GM18511 (cell line): ENCODE measurements at regions not wholly inside any gene's neighbourhood (a gene's known extent, or its start where the extent isn't known, plus 50 kb on each side); places are given as distances from the start of the nearest gene placed in this dataset.
"Not testable (repeated sequence)": the region's sequence is repeated elsewhere in the genome, so short reads cannot be mapped to it uniquely, and the experiment has no call there.

Source experiments
- ATAC-seq: cut with Tn5 transposase; IDR thresholded peaks from one replicate; pipeline ENCODE4 v1.9.1; 2021; ENCODE audit warnings: mild to moderate bottlenecking, moderate library complexity; ENCODE audit not compliant: unreplicated experiment

- no peak for ATAC-seq
These were observed 308.6 kb upstream of the RPS23 start for GRCh38 chr5:82586661-82587310.

- ATAC-seq: no peak
These were observed 308.0 kb upstream of the RPS23 start for GRCh38 chr5:82586181-82586580.

- ATAC-seq: no peak
These were observed 306.5 kb upstream of the RPS23 start for GRCh38 chr5:82584631-82585030.

- ATAC-seq: not testable (repeated sequence)
These were observed 305.2 kb upstream of the RPS23 start for GRCh38 chr5:82583331-82583730.

- ATAC-seq: no peak
These were observed 286.8 kb upstream of the RPS23 start for GRCh38 chr5:82564963-82565362.

- ATAC-seq: no peak
These were observed 285.6 kb upstream of the RPS23 start for GRCh38 chr5:82563745-82564144.

GRCh38 chr5:82562696-82563240, 284.6 kb upstream of the RPS23 start:
- no peak for ATAC-seq

GRCh38 chr5:82561797-82562196, 283.6 kb upstream of the RPS23 start:
- no peak for ATAC-seq

- ATAC-seq: no peak
These were observed 282.8 kb upstream of the RPS23 start for GRCh38 chr5:82560969-82561368.

GRCh38 chr5:82560561-82560960, 282.4 kb upstream of the RPS23 start:
- ATAC-seq: no peak

GRCh38 chr5:82551840-82552385, 273.8 kb upstream of the RPS23 start:
- ATAC-seq: no peak

- no peak for ATAC-seq
These were observed 273.0 kb upstream of the RPS23 start for GRCh38 chr5:82551192-82551591.

GRCh38 chr5:82549263-82549662, 271.1 kb upstream of the RPS23 start:
- no peak for ATAC-seq

- no peak for ATAC-seq
These were observed 265.9 kb upstream of the RPS23 start for GRCh38 chr5:82544004-82544403.

GRCh38 chr5:82540301-82540700, 262.1 kb upstream of the RPS23 start:
- ATAC-seq: no peak

- ATAC-seq: no peak
These were observed 260.3 kb upstream of the RPS23 start for GRCh38 chr5:82538339-82539034.

GRCh38 chr5:82537687-82538306, 259.6 kb upstream of the RPS23 start:
- ATAC-seq: no peak

- no peak for ATAC-seq
These were observed 256.8 kb upstream of the RPS23 start for GRCh38 chr5:82534986-82535385.

- ATAC-seq: not testable (repeated sequence)
These were observed 253.9 kb upstream of the RPS23 start for GRCh38 chr5:82532075-82532474.

GRCh38 chr5:82526540-82526939, 248.4 kb upstream of the RPS23 start:
- ATAC-seq: no peak

GRCh38 chr5:82525626-82526025, 247.5 kb upstream of the RPS23 start:
- no peak for ATAC-seq

- ATAC-seq: no peak
These were observed 245.5 kb upstream of the RPS23 start for GRCh38 chr5:82523633-82524032.
